Muscle layer of colon (tissue), 2 donors: ENCODE measurements at regions not wholly inside any gene's neighbourhood (a gene's known extent, or its start where the extent isn't known, plus 50 kb on each side); places are given as distances from the start of the nearest gene placed in this dataset.

Source experiments
- H3K27ac ChIP-seq: one replicate; pipeline ENCODE4 v1.7.0; 2013; ENCODE audit warnings: low read depth, mild to moderate bottlenecking, low read length, moderate library complexity
- H3K27me3 ChIP-seq, 2 donors: one replicate each; pipeline ENCODE4 v1.7.0; 2013; ENCODE audit warnings: low read length in 2 of 2, mild to moderate bottlenecking in 2 of 2; ENCODE audit not compliant: insufficient read depth in 2 of 2, control insufficient read depth in 1 of 2
- H3K36me3 ChIP-seq: one replicate; pipeline ENCODE4 v1.7.0; 2013; ENCODE audit warnings: mild to moderate bottlenecking, low read length; ENCODE audit not compliant: insufficient read depth
- H3K4me1 ChIP-seq: one replicate; pipeline ENCODE4 v1.7.0; 2013; ENCODE audit warnings: mild to moderate bottlenecking, low read length; ENCODE audit not compliant: insufficient read depth
- H3K4me3 ChIP-seq, 2 donors: one replicate each; pipeline ENCODE4 v1.7.0; 2013; ENCODE audit warnings: low read length in 2 of 2, low read depth in 1 of 2, mild to moderate bottlenecking in 1 of 2, moderate library complexity in 1 of 2
- H3K9ac ChIP-seq: one replicate; pipeline ENCODE4 v1.7.0; 2013; ENCODE audit warnings: low read length
- H3K9me3 ChIP-seq: one replicate; pipeline ENCODE4 v1.7.0; 2013; ENCODE audit warnings: mild to moderate bottlenecking, low read length
- donor health status: abdominal sarcoma.
- donor health status: Adenocarcinoma of cecum.

- H3K9me3 ChIP-seq: no peaks in the 10 kb centered on the region
- H3K4me3 ChIP-seq: no peak overlapping the region
- no peak overlapping the region for H3K9ac ChIP-seq
- H3K27ac ChIP-seq: no peak overlapping the region
- H3K4me1 ChIP-seq: peaks cover 10% of the 10 kb centered on the region
- no peaks in the 10 kb centered on the region for H3K27me3 ChIP-seq
- no peaks in the 10 kb centered on the region for H3K36me3 ChIP-seq
Observed at GRCh38 chr2:147100406-147101035, 744.3 kb upstream of the ACVR2A start.

GRCh38 chr2:147099845-147100244 lies 745.0 kb upstream of the ACVR2A start:
- Histone ChIP-seq H3K4me3 (no peak overlapping the region), H3K27ac (no peak overlapping the region), H3K9ac (no peak overlapping the region), H3K9me3 (no peaks in the 10 kb centered on the region), H3K27me3 (no peaks in the 10 kb centered on the region), H3K36me3 (no peaks in the 10 kb centered on the region), H3K4me1 (peaks cover 10% of the 10 kb centered on the region)

- no peak overlapping the region for H3K4me3 ChIP-seq
- H3K27ac ChIP-seq: no peak overlapping the region
- no peaks in the 10 kb centered on the region for H3K27me3 ChIP-seq
- peaks cover 10% of the 10 kb centered on the region for H3K4me1 ChIP-seq
- H3K9me3 ChIP-seq: no peaks in the 10 kb centered on the region
- H3K9ac ChIP-seq: no peak overlapping the region
- H3K36me3 ChIP-seq: no peaks in the 10 kb centered on the region
Observed at GRCh38 chr2:147098940-147099339, 745.9 kb upstream of the ACVR2A start.

GRCh38 chr2:147097747-147098146 lies 747.1 kb upstream of the ACVR2A start:
- no peak overlapping the region for H3K9ac ChIP-seq
- no peak overlapping the region for H3K27ac ChIP-seq
- H3K4me3 ChIP-seq: no peak overlapping the region
- H3K27me3 ChIP-seq: no peaks in the 10 kb centered on the region
- peaks cover 10% of the 10 kb centered on the region for H3K4me1 ChIP-seq
- H3K36me3 ChIP-seq: no peaks in the 10 kb centered on the region
- H3K9me3 ChIP-seq: no peaks in the 10 kb centered on the region

GRCh38 chr2:147096671-147097070 lies 748.2 kb upstream of the ACVR2A start:
- Histone ChIP-seq H3K9me3 (no peaks in the 10 kb centered on the region), H3K27ac (no peak overlapping the region), H3K4me3 (no peak overlapping the region), H3K36me3 (no peaks in the 10 kb centered on the region), H3K9ac (no peak overlapping the region), H3K27me3 (no peaks in the 10 kb centered on the region), H3K4me1 (peaks cover 10% of the 10 kb centered on the region)

GRCh38 chr2:147095376-147095775 lies 749.5 kb upstream of the ACVR2A start:
- Histone ChIP-seq H3K27ac (no peak overlapping the region), H3K9me3 (no peaks in the 10 kb centered on the region), H3K9ac (no peak overlapping the region), H3K4me3 (no peak overlapping the region), H3K36me3 (no peaks in the 10 kb centered on the region), H3K27me3 (no peaks in the 10 kb centered on the region), H3K4me1 (peaks cover 5% of the 10 kb centered on the region)

- Histone ChIP-seq H3K9me3 (no peaks in the 10 kb centered on the region), H3K27me3 (no peaks in the 10 kb centered on the region)
Observed at GRCh38 chr2:147094077-147094476, 750.8 kb upstream of the ACVR2A start.

GRCh38 chr2:147092266-147092665 lies 752.6 kb upstream of the ACVR2A start:
- no peaks in the 10 kb centered on the region for H3K27me3 ChIP-seq
- H3K4me1 ChIP-seq: no peaks in the 10 kb centered on the region
- no peak overlapping the region for H3K27ac ChIP-seq
- H3K4me3 ChIP-seq: no peak overlapping the region
- no peaks in the 10 kb centered on the region for H3K36me3 ChIP-seq
- H3K9me3 ChIP-seq: no peaks in the 10 kb centered on the region
- no peak overlapping the region for H3K9ac ChIP-seq

More at GRCh38 chr2:147094077-147094476, 750.8 kb upstream of the ACVR2A start:
- no peak overlapping the region for H3K27ac ChIP-seq
- no peak overlapping the region for H3K9ac ChIP-seq
- no peak overlapping the region for H3K4me3 ChIP-seq
- H3K4me1 ChIP-seq: no peaks in the 10 kb centered on the region
- no peaks in the 10 kb centered on the region for H3K36me3 ChIP-seq

- H3K27ac ChIP-seq: no peak overlapping the region
- H3K4me1 ChIP-seq: no peaks in the 10 kb centered on the region
- H3K4me3 ChIP-seq: no peak overlapping the region
- no peaks in the 10 kb centered on the region for H3K9me3 ChIP-seq
- no peaks in the 10 kb centered on the region for H3K27me3 ChIP-seq
- H3K9ac ChIP-seq: no peak overlapping the region
- no peaks in the 10 kb centered on the region for H3K36me3 ChIP-seq
Observed at GRCh38 chr2:147091448-147091847, 753.4 kb upstream of the ACVR2A start.

- H3K4me3 ChIP-seq: no peak overlapping the region
- H3K27me3 ChIP-seq: no peaks in the 10 kb centered on the region
- no peaks in the 10 kb centered on the region for H3K36me3 ChIP-seq
- H3K4me1 ChIP-seq: no peaks in the 10 kb centered on the region
- H3K9ac ChIP-seq: no peak overlapping the region
- no peaks in the 10 kb centered on the region for H3K9me3 ChIP-seq
- H3K27ac ChIP-seq: no peak overlapping the region
Observed at GRCh38 chr2:147088871-147089270, 756.0 kb upstream of the ACVR2A start.

GRCh38 chr2:147086715-147087114 lies 758.1 kb upstream of the ACVR2A start:
- Histone ChIP-seq H3K4me3 (no peak overlapping the region), H3K27ac (no peak overlapping the region), H3K4me1 (no peaks in the 10 kb centered on the region), H3K9me3 (no peaks in the 10 kb centered on the region), H3K36me3 (no peaks in the 10 kb centered on the region), H3K9ac (no peak overlapping the region), H3K27me3 (no peaks in the 10 kb centered on the region)

GRCh38 chr2:147083664-147084063 lies 761.2 kb upstream of the ACVR2A start:
- no peak overlapping the region for H3K4me3 ChIP-seq
- no peaks in the 10 kb centered on the region for H3K9me3 ChIP-seq
- no peak overlapping the region for H3K9ac ChIP-seq
- no peaks in the 10 kb centered on the region for H3K36me3 ChIP-seq
- H3K27ac ChIP-seq: no peak overlapping the region
- H3K4me1 ChIP-seq: no peaks in the 10 kb centered on the region
- no peaks in the 10 kb centered on the region for H3K27me3 ChIP-seq
